Activated CD4-positive, alpha-beta T cell treated with anti-CD3 and anti-CD28 coated beads, Interleukin-2, amount 50 U/mL, for 1 hour (primary cell): ENCODE measurements at regions not wholly inside any gene's neighbourhood (a gene's known extent, or its start where the extent isn't known, plus 50 kb on each side); places are given as distances from the start of the nearest gene placed in this dataset.
A peak's percentile ranks its signal among the peaks of the same experiment; 100 is the strongest.
"Not testable (repeated sequence)": the region's sequence is repeated elsewhere in the genome, so short reads cannot be mapped to it uniquely, and the experiment has no call there.

Experiments
- DNase-seq: peaks from one replicate; pipeline ENCODE4 v3.0.0-alpha.2; 2020

- not testable (repeated sequence) for DNase-seq
These were observed 1128.9 kb downstream of the GATA3 start for GRCh38 chr10:9183197-9183880.

- no peak for DNase-seq
These were observed 1133.7 kb downstream of the GATA3 start for GRCh38 chr10:9188022-9188810.

GRCh38 chr10:9189448-9189847 is 1135.0 kb downstream of the GATA3 start:
- DNase-seq, result no peak

GRCh38 chr10:9193120-9193519 is 1138.6 kb downstream of the GATA3 start:
- no peak for DNase-seq

GRCh38 chr10:9195385-9195784 is 1140.9 kb downstream of the GATA3 start:
- no peak for DNase-seq

- DNase-seq, result no peak
These were observed 1144.1 kb downstream of the GATA3 start for GRCh38 chr10:9198611-9199010.

GRCh38 chr10:9205558-9205957 is 1151.1 kb downstream of the GATA3 start:
- no peak for DNase-seq

GRCh38 chr10:9209105-9209798 is 1154.8 kb downstream of the GATA3 start:
- peak; percentile 74 for DNase-seq

GRCh38 chr10:9211228-9211627 is 1156.7 kb downstream of the GATA3 start:
- no peak for DNase-seq

GRCh38 chr10:9214618-9215017 is 1160.1 kb downstream of the GATA3 start:
- DNase-seq, result no peak

- DNase-seq, result no peak
These were observed 1160.6 kb downstream of the GATA3 start for GRCh38 chr10:9215121-9215520.

GRCh38 chr10:9219860-9220259 is 1165.4 kb downstream of the GATA3 start:
- no peak for DNase-seq

GRCh38 chr10:9222917-9223316 is 1168.4 kb downstream of the GATA3 start:
- no peak for DNase-seq

GRCh38 chr10:9227679-9228365 is 1173.3 kb downstream of the GATA3 start:
- no peak for DNase-seq

- no peak for DNase-seq
These were observed 1174.3 kb downstream of the GATA3 start for GRCh38 chr10:9228771-9229170.

GRCh38 chr10:9229702-9230244 is 1175.3 kb downstream of the GATA3 start:
- DNase-seq, result no peak

- DNase-seq, result no peak
These were observed 1176.1 kb downstream of the GATA3 start for GRCh38 chr10:9230625-9231024.

- DNase-seq, result no peak
These were observed 1179.7 kb downstream of the GATA3 start for GRCh38 chr10:9234191-9234590.

- no peak for DNase-seq
These were observed 1183.6 kb downstream of the GATA3 start for GRCh38 chr10:9238041-9238440.

- no peak for DNase-seq
These were observed 1184.8 kb downstream of the GATA3 start for GRCh38 chr10:9239298-9239697.

GRCh38 chr10:9243941-9244411 is 1189.5 kb downstream of the GATA3 start:
- no peak for DNase-seq

- DNase-seq, result no peak
These were observed 1190.4 kb downstream of the GATA3 start for GRCh38 chr10:9244864-9245263.

- DNase-seq, result no peak
These were observed 1198.6 kb downstream of the GATA3 start for GRCh38 chr10:9253121-9253520.
